GM12874 (cell line): ENCODE measurements at regions not wholly inside any gene's neighbourhood (a gene's known extent, or its start where the extent isn't known, plus 50 kb on each side); places are given as distances from the start of the nearest gene placed in this dataset.

Experiments
- TF ChIP-seq, protein P1 (sequence below): IDR thresholded peaks from 2 replicates; pipeline ENCODE4 v1.5.1; 2011; ENCODE audit warnings: low read depth, mild to moderate bottlenecking, control low read depth, low read length, moderate library complexity; ENCODE audit not compliant: insufficient read depth

- TF ChIP-seq, protein P1, sequence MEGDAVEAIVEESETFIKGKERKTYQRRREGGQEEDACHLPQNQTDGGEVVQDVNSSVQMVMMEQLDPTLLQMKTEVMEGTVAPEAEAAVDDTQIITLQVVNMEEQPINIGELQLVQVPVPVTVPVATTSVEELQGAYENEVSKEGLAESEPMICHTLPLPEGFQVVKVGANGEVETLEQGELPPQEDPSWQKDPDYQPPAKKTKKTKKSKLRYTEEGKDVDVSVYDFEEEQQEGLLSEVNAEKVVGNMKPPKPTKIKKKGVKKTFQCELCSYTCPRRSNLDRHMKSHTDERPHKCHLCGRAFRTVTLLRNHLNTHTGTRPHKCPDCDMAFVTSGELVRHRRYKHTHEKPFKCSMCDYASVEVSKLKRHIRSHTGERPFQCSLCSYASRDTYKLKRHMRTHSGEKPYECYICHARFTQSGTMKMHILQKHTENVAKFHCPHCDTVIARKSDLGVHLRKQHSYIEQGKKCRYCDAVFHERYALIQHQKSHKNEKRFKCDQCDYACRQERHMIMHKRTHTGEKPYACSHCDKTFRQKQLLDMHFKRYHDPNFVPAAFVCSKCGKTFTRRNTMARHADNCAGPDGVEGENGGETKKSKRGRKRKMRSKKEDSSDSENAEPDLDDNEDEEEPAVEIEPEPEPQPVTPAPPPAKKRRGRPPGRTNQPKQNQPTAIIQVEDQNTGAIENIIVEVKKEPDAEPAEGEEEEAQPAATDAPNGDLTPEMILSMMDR, result no peak
Observed at GRCh38 chr12:127292736-127293135, 974.2 kb upstream of the TMEM132C start.

DNA sequence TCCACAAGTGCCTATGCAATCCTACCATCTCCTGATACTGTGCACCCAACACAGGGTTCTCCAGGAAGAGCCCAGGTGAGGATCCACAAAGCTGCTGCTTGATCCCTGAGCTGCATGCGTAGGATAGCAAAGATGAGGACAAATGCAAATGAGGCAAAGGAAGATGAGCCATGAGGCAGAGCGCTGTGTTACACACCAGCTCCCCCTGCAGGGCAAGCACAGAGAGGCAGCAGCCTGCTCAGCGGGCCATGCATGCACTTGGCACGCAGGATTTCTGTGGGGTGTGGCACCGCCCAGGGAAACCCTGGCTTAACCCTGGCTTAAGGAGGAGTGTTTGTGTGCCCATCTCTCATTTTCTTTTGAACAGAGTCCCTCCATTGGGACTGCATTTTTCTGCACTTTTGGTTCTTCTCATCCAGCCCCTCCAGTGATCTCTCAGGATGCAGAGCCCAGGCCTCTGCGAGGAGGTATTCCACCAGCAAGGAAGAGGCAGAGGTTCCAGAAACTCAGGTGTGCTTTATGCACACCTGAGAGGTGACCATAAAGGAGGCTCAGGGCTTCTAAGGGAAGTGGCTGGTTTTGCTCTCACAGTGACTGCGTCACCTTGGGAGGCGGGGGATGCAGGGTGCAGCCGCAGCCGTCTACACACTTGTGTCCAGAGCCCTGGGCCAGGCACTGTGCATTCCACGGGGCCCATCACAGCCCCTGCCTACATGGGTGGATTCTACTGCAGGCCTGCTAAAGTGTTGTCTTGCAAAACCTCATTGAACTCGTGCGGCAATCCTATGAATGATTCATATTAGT lies 973.3 kb upstream of the TMEM132C start:
- TF ChIP-seq, protein P1, result peak; percentile 56

GRCh38 chr12:127294651-127295210 lies 972.2 kb upstream of the TMEM132C start:
- TF ChIP-seq, protein P1, result no peak

DNA sequence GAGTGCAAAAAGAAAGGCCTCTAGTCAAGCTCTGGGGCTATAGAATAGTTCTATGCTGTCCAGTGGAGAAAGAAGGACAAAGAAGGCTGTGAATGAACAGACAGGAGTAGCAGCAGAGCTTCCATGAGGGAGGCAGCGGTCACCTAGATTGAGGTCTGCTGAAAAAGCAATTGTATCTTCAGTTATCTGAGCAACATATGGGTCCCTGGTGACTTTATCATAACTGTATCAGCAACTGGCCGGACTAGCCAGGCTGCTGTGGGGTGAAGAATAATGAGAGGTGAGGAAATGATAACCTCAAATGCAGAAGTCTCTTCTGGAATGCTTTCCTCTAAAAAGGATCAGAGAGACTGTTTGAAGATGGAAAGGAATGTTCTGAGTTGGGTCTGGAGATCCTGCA lies 971.3 kb upstream of the TMEM132C start:
- TF ChIP-seq, protein P1, result no peak

GRCh38 chr12:127296591-127296990 lies 970.4 kb upstream of the TMEM132C start:
- TF ChIP-seq, protein P1, result no peak

DNA sequence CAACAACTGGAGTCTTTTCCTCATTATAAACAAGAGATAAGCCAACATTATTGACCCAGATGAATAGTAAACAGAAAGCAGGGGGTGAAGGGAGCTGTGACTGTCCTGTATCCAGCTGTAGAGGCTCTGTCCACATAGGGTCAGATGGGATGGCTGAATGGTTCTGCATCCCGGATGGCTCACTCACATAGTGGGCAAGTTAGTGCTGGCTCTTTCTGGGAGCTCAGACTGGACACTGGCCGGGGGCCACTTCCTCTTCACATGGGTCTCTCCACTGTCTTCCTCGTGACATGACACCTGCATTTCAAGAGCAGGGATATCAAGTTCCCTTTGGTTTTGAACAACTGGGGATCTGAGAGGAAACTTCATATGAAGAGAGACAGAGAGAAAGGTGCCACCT lies 969.6 kb upstream of the TMEM132C start:
- TF ChIP-seq, protein P1, result no peak

DNA sequence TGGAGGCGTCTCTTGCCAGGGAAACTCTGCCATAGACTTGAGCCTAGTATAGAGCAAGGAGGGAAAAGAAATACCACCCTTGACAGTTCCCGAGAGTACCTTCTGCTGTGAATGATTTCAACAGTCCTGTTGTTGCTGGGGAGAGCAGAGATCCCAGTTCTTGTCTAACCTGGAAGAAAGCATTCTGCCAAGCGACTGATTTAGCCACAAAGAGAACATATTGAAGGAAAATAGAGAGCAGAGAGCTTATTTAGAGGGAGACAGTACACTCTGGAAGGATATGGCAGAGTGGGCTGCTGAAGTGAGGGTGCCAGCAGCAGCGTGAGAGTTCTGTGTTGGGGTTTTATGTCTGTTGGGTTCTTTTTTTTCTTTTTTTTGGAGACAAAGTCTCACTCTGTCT lies 966.9 kb upstream of the TMEM132C start:
- TF ChIP-seq, protein P1, result no peak
